ENCODE measurements at regions not wholly inside any gene's neighbourhood (a gene's known extent, or its start where the extent isn't known, plus 50 kb on each side); places are given as distances from the start of the nearest gene placed in this dataset.

DNA sequence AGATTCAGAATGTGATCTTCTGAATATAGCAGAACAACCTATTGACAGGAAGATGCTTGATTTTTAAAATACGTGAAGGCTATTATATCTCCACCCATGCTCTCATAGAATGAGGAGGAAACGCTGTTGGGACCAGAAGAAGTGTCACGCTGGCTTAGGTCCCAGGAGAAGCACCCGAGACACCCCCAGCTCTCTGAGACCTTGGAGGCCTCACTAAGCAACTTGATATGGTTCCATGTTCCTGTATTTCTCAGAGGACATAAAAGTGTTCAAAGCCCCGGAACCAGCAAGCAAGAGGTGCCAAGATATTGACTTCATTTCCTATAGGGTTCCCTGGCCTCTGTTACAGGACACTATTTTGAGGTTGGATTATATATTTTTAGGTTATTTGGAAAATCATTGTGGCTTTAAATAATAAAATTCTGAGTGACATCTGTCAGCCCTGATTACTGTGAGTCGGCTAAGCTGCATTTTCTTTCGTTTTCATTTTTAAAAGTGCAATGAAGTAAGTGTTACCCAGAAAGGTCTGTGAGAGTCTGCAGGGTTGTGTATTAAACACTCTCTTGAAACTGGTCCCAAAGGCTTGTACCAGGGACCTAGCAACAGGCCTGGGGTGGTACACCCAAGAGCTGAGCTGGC is 400.0 kb downstream of the SOX9 start:
- no peak for DNase-seq (ENCODE audit: low spot score)

DNA sequence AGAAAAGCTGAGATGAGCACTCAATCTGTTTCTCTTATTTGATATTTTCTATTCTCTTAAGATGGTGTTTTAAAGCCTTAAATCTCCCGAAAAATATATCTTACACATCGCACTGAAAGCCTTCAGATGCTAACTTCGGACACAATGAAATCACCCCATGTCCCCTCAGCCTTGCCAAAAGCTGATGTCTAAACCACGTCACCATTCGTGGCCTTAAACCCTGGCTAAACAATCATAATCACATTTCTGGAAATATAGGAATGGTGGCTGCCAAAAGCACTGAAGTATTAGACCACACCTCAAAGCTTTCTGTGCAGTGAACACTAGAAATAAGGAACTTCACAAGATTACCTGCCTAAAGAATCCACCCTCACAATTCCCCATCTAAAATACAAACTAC is 402.7 kb downstream of the SOX9 start:
- DNase-seq (ENCODE audit: low spot score), result no peak

DNA sequence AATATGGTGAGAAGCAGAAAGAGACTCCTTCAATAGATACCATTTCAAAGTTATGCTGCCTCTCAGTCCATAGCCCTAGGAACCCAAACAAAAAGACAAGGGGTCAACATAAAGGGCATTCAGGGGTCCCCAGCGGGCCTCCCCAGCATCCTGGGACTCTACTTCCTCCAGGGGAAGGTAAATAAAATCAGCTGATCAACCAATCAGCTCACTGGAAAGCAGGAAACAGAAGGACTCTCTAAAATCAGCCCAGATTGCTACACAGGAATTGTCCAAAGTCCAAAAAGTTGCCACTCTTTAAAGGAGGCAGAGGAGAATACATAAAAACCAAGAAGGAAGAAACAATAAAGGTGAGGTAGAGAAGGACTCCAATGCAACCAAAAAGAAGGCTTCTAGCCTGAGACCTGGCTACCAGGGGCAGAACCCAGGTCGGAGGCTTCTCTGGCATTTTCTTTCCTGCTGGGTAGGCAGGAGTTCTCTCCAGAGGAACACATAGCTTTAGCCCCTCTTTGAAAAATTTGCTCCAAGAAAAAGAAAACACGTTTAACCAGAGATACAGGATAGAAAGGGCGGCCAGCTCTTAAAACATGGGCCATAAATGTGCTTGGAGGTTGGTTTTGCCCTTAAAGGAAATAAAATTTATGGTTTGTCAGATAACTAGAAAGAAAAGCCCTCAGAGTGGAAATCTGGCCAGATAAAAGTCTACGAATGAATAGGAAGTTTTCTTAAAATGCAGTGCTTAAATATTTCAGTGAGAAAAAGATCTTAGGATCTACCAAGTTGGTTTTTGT is 404.6 kb downstream of the SOX9 start:
- DNase-seq (ENCODE audit: low spot score), result no peak

DNA sequence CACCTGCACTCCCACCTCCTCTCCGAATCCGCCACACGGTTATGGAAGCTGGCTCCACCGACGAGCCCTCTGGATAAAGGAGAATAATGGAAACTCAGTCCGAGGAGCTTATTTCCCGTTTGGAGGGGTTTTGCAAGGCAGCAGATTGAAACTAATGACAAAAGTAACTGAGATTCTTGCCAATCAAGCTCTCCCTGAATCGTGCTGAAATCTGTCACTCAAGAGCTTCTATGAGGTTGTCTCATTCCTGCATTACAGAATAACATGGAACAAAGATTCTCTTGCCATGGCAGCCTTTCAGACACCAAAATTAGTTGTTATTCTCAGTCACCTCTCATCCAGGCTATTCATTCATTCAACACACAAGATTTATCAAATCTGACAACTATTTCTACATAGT is 405.9 kb downstream of the SOX9 start:
- DNase-seq (ENCODE audit: low spot score), result no peak

DNA sequence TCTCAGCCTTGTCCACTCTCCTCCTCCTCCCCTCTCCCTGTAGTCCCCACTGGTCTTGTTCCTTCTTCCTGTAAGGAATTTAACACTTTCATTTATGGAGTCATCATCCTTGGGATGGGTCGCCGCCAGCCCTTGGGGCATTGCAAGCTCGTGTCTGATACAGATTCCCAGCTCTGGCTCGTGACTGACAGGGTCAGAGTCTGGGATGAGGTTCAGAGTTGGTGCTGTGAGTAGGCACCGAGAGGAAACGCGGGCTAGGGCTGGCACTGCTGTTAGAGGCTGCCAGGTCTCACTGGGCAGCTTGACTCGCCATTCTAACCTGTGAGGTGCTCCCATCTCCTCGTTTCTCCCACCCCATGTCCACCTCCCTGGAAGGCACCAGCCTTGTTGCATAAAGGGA is 407.0 kb downstream of the SOX9 start:
- no peak for DNase-seq (ENCODE audit: low spot score)

DNA sequence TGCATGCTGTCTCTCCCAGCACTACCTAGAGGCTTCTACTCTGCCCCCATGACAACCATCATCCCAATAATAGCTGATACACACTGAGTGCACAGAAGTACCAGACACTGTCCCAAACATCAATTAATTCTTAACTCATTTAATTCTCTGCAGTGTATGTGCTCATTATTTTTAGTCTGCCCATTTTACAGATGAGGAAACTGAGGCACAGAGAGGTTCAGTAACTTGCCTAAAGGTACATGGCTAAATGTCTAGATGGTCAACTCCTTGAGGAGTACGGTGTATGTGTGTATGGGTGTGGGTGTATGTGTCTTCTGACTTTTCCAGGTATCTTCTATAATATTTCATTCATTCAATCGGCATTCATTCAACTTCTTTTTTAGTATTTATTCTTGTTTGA is 407.9 kb downstream of the SOX9 start:
- DNase-seq (ENCODE audit: low spot score), result no peak

DNA sequence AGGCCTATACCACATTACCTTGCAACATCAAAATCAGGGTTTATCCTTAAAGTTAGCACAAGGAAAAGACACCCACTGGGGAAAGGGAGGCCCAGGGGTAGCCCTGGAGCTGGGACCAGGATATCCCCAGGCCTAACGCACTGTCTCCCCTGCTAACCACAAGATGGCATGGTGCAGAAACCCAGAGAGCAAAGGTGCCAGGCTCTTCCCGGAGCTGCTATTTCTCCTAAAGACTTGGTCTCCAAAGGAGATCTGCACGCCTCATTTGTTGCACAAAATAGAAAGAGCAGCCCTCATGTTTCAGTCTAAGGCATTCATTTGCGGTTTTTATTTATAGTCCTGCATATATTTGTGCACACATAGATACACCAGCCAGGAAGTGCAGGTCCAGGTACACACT is 408.6 kb downstream of the SOX9 start:
- DNase-seq (ENCODE audit: low spot score), result no peak

DNA sequence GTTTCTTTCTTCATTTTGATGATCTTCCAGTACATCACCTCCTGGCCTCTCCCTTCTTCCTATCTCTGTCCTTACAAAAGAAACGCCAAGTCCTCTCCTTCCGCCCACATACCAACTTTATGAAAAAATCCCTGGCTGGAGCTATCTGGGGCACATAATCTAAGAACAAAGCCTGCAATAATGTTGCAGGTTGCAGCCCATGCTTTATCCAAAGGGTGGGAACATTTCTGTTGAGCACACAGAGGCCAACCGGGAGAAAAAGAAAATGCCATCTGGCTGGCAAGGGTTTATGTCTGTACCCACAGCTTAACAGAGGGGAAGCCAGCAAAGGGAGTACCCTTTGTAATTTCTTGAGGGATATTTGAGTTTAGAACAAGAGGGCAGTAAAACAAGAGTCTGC is 409.6 kb downstream of the SOX9 start:
- DNase-seq (ENCODE audit: low spot score), result no peak

DNA sequence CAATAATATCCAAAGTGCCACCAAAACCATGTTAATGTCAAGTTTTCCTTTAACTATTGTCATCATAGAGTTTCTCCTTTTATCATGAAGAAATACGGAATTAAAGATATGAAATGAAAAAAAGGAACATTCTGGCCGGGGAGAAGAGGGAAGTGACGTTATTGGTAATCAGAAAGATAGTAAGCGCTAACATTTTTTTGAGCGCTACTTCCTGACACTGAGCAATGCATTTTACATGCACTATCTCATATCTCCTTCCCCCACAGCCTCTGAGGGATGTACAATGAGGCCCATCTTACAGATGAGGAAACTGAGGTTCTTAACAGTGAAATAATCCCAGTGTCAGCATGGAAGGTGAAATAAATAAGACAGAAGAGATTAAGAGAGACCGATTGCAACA is 410.9 kb downstream of the SOX9 start:
- no peak for DNase-seq (ENCODE audit: low spot score)

DNA sequence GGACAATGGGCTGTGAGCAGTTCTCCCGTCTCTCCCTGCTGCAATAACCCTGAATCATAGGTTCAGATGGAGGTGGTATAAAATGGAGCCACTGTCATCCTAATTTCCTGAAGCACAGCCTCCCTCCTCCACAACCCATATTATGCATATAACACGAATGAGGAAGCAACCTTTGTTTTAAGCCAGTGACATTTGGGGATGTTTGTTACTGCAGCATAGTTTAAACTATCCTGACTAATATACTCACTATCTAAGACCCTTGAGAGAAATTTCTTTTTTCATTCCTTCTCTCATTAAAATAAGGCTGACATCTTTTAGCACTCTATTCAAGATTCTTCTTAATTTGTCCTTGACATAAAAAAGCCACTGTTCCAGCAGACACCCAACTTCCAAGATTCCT is 413.4 kb downstream of the SOX9 start:
- no peak for DNase-seq (ENCODE audit: low spot score)

DNA sequence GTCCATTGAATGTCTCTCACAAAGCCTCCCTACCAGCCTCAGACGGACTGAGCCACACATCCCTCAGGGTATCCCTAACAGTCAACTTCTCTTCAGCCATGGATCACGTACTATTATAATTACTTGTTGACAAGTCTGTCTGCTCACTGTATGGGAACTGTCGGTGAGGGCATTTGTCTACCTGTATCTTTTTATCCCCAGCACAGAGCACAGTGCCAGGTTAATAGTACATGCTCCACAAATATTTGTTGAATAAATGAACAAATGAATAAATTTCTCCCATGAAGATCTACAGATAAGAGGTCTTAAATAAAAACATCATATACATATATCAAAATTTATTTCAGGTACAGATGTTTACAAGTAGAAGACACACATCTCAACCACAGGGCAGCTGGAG is 414.0 kb downstream of the SOX9 start:
- no peak for DNase-seq (ENCODE audit: low spot score)

DNA sequence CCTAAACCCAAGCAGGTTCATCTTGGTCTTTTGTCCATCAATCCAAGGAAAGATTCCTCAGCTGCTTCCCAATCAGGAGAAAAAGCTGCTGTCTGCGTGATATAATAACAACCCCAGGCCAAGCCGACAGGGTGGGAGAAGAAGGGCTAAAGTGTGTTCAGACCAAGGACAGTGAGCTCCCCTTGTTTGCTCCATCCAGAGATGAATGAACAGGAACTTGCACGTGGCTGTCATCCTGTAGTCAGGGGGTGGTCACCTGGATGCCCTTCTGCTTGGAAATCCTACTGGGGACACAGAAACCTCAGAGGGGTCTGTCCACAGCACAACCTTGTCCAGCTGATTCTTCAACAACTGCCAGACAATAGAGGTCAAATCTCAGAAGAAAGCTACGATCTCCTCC is 414.5 kb downstream of the SOX9 start:
- no peak for DNase-seq (ENCODE audit: low spot score)

DNA sequence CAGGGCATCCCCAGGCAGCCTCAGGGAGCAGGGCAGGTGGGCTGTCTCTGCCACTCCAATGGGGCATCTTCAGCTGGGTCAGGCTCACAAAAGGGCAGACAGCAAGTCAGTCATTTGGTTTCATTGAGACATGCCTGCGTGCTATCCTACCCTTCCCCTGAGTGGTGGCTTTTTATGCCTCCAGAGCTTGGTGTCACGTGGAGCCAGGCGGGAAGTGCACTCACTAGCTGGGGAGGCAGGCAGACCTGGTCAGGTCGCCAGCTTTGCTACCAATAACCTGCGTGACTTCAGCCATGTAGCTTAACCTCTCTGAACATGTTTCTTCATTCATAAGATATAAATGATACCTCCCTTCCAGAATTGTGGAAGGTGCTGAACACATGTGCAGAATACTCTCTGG is 415.0 kb downstream of the SOX9 start:
- no peak for DNase-seq (ENCODE audit: low spot score)

DNA sequence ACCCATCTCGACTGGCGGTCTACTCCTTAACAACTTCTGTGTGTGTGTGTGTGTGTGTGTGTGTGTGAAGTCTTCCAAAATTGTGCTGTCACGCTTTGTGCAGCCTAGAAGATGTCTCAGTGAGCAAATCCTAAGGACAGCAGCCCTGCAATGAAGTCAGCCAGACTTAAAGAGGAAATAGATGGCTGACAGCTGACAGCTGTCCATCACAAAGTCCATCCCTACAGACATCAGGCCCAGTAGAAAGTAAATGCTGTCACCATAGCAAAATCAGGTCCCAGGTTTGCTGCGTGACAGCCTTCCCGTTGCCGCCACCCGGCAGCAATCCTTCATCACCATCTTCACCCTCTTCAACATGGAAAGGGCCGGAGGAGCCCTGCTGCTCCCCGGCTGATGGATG is 416.0 kb downstream of the SOX9 start:
- DNase-seq (ENCODE audit: low spot score), result no peak

DNA sequence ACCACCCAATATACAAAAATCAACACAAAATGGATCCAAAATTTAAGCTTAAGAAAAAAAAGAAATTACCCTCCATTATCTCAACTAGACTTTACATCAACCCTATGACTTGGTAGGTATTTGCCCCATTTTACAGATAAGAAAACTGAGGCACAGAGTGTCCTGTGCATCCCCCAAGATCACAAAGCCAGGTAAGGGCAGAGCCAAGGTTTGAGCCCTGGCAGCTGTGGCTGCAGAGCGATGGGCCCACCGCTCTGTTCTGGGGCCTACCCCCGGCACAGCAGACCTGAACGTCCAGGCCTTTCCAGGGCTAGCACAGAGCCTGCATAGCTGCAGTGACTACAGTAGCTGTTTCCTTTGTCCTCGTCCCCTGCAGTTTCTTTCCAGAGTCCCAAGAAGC is 417.6 kb downstream of the SOX9 start:
- no peak for DNase-seq (ENCODE audit: low spot score)

DNA sequence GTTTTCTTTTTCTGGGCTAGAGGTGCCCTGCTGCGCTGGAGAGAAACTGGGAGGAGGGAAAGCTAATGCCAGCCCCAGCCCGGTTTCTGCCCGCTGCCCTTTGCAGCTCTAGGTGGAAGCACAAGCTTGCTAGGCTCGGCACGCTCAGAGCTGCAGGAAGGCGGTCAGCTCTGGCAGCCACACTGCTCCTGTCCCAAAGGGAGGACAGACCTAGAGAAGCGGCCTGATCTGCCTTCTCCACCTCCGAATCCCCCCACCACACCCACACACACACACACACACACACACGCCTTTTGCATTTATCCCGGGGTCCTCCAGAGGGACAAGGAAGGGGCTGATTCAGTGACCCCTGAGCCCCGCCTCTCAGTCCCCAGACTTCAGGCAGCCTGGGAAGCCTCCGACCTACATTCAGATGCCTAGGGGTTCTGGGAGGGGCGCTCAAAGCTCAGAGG is 418.1 kb downstream of the SOX9 start:
- DNase-seq (ENCODE audit: low spot score), result no peak

DNA sequence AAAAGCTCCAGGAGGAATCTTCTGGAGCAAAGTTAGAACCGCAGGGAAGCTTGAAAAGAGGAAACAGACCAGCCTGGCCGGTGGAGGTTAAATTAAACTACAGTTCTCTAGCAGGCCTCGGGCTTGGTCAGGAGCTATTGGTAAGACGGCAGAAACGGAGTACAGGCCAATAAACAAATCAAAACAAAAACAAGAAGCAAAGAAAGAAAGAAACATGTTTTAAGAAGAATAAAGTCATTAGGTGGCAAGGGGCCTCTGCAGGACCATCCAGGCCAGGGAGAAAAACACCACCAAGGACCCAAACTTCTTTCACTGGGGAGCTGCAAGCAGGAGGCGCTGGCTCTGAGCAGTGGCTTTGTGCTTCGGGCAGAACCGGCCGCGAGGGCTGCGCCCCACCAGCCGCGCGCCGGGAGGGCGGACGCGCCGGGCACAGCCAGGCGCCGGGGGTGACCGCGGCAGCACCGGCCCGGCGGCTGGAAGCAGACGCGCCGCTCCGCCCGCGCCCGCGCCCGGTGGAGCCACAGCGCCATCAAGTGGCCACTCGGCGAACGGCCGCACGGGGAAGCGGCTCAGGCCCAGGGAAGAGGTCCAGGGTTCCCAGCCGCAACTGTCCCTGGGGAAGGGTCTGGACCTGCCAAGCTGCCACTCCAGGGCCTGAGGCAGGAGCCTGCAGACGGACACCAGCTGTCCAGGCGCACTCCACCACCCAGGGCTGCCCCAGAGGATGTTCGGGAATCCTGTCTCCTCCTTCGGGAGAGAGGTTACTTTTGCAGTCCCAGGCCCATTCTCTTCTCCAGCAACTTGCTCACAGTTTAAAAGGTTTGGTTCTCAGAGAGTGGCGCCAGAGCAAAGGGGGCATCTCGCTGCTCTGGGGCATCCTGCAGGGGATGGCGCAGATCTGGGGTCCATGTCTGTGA is 419.4 kb downstream of the SOX9 start:
- peak; percentile 28 for DNase-seq (ENCODE audit: low spot score)

DNA sequence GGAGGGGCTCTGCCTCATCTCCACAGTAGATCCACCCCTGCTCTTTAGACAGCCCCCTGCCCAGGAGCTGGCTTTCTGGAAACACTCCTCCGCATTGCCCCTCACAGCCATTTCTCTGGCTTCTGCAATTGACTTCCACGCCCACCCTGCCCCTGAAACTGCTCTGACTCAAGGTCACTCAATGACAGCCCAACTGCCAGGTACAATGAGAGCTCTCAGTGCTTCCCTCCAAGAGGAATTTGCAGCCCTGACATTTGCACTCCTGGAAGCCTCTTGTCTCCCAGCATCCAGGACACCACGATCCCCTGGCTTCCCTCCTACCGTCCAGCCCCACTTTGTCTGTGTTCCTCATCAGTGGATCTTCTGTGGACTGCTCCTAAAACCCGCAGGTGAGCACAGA is 421.5 kb downstream of the SOX9 start:
- no peak for DNase-seq (ENCODE audit: low spot score)

DNA sequence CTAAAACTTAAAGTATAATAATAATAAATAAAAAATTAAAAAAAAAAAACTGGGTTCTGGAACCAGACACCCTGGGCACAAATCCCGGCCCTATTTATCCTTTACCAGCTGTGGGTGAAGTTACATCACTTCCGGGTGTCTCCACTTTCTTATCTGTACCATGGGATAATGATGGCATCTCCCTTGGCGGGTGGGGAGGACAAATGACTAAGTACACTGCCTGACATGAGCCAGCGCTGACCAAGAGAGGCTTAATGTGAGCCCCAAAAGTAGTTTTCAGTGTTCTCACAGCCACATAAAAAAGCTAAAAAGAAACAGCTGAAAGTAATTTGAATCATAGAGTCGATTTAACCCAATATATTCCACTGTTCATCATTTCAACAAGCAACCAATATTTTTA is 424.9 kb downstream of the SOX9 start:
- DNase-seq (ENCODE audit: low spot score), result no peak

DNA sequence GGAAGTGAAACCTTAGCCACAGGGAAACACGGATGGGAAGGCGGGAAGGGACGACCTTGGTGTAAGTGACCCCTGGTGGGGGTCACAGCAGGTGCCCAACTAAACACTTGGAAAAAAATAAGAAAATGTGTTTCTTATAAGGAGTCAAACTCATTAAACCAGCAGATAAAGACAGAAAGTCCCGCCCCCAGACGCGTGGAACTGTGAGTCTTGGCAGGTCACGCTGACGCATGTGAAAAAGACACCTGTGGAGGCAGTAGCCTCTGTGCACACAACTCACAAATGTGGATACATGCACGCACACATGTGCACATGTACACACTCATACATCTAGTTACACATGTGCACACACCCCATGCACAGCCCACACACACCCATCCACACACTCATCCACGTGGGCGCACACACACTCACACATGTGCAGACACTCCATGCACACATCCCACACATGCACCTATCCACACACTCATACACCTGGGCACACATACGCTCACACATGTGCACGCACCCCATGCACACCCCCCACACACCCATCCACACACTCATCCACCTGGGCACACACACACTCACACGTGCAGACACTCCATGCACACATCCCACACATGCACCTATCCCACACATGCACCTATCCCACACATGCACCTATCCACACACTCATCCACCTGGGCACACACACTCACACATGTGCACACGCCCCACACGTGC is 432.4 kb downstream of the SOX9 start:
- no peak for DNase-seq (ENCODE audit: low spot score)

DNA sequence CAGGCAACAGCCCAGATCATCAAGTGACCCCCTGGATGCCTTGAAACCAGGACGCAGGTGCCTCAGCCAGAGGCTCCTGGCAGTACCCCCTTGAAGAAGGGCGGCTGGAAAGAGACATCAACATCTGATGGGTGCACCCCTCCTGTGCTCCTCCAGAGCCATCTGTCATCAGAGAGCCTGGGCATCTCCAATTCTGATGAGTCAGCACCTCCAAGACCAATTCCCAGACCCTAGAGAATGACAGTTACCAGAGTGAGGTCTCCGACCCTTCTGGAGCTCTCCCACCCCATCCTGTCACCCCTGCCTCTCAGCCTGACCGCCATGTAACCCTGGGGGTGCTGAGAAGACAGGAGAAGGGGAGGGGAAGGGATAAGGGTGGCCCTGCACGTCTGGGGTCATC is 433.7 kb downstream of the SOX9 start:
- DNase-seq (ENCODE audit: low spot score), result no peak

DNA sequence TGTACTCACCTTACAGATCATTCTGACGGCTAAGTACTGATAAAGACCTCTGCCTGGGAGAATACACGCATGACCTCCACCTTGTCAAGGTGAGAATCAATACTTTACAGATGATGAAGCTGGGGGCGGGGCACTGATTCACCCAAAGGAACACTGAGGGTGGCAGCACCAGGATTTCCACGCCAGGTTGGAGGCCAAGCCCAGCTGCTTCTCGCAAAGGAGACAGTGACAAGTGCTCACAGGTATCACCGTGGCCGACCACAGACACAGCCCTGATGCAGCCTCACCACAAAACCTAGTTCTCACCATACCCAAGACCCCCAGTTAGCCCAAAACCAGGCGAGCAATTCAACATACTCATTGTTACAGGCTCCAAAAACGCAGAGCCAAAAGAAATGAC is 434.2 kb downstream of the SOX9 start:
- DNase-seq (ENCODE audit: low spot score), result no peak

Measured in CD4-positive, alpha-beta T cell treated with Interleukin-6 at 100 ng/mL for 8 hours (primary cell).